Skin of body (tissue), 2 donors: ENCODE measurements at regions not wholly inside any gene's neighbourhood (a gene's known extent, or its start where the extent isn't known, plus 50 kb on each side); places are given as distances from the start of the nearest gene placed in this dataset. TPM values are rescaled to one million over a fixed set of nuclear protein-coding genes. Genes with fewer than 3 reads are reported as not detected.

Experiments
- DNase-seq: peaks from one replicate; lab custom pipeline; 2025; lab: John Stamatoyannopoulos, UW
- small RNA-seq: library from RNA; depleted of rRNA; stranded (forward); fragments of <200 nt; gene quantifications from one replicate; pipeline ENCODE3, GENCODE V24; 2014; ENCODE audit warnings: low replicate concordance

- DNase-seq = no peak
Measured at GRCh38 chr1:76763738-76764137, 103.5 kb upstream of the ST6GALNAC5 start.

- DNase-seq = no peak
Measured at GRCh38 chr1:76764638-76765454, 102.4 kb upstream of the ST6GALNAC5 start.

- no peak for DNase-seq
Measured at GRCh38 chr1:76766381-76766780, 100.9 kb upstream of the ST6GALNAC5 start.

GRCh38 chr1:76769911-76770310, 97.4 kb upstream of the ST6GALNAC5 start:
- DNase-seq = no peak

GRCh38 chr1:76770979-76771378, 96.3 kb upstream of the ST6GALNAC5 start:
- no peak for DNase-seq

GRCh38 chr1:76781447-76781846, 85.8 kb upstream of the ST6GALNAC5 start:
- no peak for DNase-seq

- peak; percentile 9 for DNase-seq
Measured at GRCh38 chr1:76782809-76783208, 84.5 kb upstream of the ST6GALNAC5 start.

GRCh38 chr1:76784502-76784901, 82.8 kb upstream of the ST6GALNAC5 start:
- DNase-seq = no peak

- DNase-seq = no peak
Measured at GRCh38 chr1:76786222-76786621, 81.1 kb upstream of the ST6GALNAC5 start.

- DNase-seq = no peak
Measured at GRCh38 chr1:76793594-76793993, 73.7 kb upstream of the ST6GALNAC5 start.

- no peak for DNase-seq
Measured at GRCh38 chr1:76799700-76800099, 67.6 kb upstream of the ST6GALNAC5 start.

- no peak for DNase-seq
Measured at GRCh38 chr1:76802094-76802493, 65.2 kb upstream of the ST6GALNAC5 start.

- no peak for DNase-seq
Measured at GRCh38 chr1:76807543-76808260, 59.6 kb upstream of the ST6GALNAC5 start.

Small RNAs in the stretch of these regions (small RNA-seq; reads per million reads assigned to genes)
- gene RNU6-161P = not detected
